Tibial nerve (tissue), 4 donors: ENCODE measurements at regions not wholly inside any gene's neighbourhood (a gene's known extent, or its start where the extent isn't known, plus 50 kb on each side); places are given as distances from the start of the nearest gene placed in this dataset.

Source experiments
- DNase-seq, 2 donors: peaks; one replicate each; pipeline ENCODE4 v3.0.0-alpha.2; 2019; ENCODE audit warnings: low spot score in 2 of 2
- H3K27ac ChIP-seq, 4 donors: fragments of 200-600 bp; sonication (generic) in 3 of 4; one replicate each; pipeline ENCODE4 v1.5.1; 2017 to 2019; ENCODE audit warnings: mild to moderate bottlenecking in 1 of 4
- H3K27me3 ChIP-seq, 2 donors: fragments of 200-600 bp; sonication (generic) in 1 of 2; one replicate each; pipeline versions ENCODE4 v1.5.1 to v1.6.0; 2017 to 2019
- H3K36me3 ChIP-seq, 3 donors: fragments of 200-600 bp; sonication (generic); one replicate each; pipeline ENCODE4 v1.5.1; 2018 to 2019
- H3K4me1 ChIP-seq, 4 donors: fragments of 200-600 bp; sonication (generic) in 3 of 4; one replicate each; pipeline ENCODE4 v1.5.1; 2017 to 2019
- H3K4me3 ChIP-seq, 4 donors: fragments of 200-600 bp; sonication (generic) in 3 of 4; one replicate each; pipeline ENCODE4 v1.5.1; 2017 to 2019; ENCODE audit warnings: mild to moderate bottlenecking in 1 of 4, moderate library complexity in 1 of 4
- H3K9me3 ChIP-seq, 4 donors: fragments of 200-600 bp; sonication (generic) in 3 of 4; one replicate each; pipeline ENCODE4 v1.5.1; 2017 to 2019
- EP300 ChIP-seq, 2 donors: sonication (generic); formaldehyde crosslinking; IDR thresholded peaks; one replicate each; pipeline ENCODE4 v1.6.1; 2017; ENCODE audit warnings: antibody characterized with exemption in 2 of 2, mild to moderate bottlenecking in 1 of 2
- POLR2A ChIP-seq, 2 donors: fragments of 450-650 bp; IDR thresholded peaks; one replicate each; pipeline ENCODE4 v1.6.1; 2017; ENCODE audit warnings: antibody characterized with exemption in 2 of 2, mild to moderate bottlenecking in 2 of 2, moderate library complexity in 2 of 2
- WGBS, 2 donors: methylation state at CpG; one replicate each; pipeline ENCODE4 v1.1.5; 2018; 5-methylcytosine and 5-hydroxymethylcytosine counted together
- TF ChIP-seq, protein P1 (sequence below), 5 experiments: fragments of 200-600 bp in 3 of 5; fragments of 450-650 bp in 2 of 5; sonication (generic) in 3 of 5; IDR thresholded peaks; one replicate each; pipeline ENCODE4 v1.5.1; 2016 to 2019; ENCODE audit warnings: antibody characterized with exemption in 5 of 5, mild to moderate bottlenecking in 3 of 5, moderate library complexity in 2 of 5

DNA sequence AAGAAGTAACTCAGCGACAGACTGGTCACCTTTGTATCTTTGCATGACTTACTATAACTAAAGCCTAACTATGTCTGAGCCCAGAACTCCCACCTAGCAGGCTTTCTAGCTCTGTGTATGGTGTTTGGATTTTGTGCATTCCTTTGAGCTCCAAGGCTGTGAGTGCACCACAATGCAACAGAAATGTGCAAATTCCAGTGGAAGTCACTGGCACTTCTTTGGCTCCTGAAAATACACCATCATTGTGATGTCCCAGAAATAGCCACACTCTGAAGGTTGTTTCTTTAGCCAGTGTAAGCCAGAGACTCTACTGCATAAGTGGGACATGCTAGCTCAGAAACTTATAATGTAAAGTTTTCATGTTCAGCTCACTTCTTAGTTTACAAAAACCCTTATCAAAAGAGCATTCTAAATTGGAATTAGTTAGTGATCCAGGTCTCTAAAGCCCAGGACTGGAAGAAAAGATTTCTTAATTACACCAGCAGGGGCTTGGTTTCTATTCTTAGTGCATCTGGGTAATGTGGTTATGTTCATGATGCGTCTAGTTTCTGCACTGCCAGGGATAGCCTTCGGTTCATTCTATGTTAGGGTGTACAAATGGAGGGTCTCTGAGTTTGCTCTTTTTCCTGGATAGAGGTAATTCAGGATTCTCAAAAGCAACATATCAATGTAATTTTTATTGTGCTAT, 1239.5 kb upstream of the ZEB2 start:
- 74 to 95% methylated on average over 3 of the region's 3 CpGs for WGBS, 2 donors
- Histone ChIP-seq H3K9me3 (no peaks in the 10 kb centered on the region), H3K4me3 (no peak overlapping the region)

DNA sequence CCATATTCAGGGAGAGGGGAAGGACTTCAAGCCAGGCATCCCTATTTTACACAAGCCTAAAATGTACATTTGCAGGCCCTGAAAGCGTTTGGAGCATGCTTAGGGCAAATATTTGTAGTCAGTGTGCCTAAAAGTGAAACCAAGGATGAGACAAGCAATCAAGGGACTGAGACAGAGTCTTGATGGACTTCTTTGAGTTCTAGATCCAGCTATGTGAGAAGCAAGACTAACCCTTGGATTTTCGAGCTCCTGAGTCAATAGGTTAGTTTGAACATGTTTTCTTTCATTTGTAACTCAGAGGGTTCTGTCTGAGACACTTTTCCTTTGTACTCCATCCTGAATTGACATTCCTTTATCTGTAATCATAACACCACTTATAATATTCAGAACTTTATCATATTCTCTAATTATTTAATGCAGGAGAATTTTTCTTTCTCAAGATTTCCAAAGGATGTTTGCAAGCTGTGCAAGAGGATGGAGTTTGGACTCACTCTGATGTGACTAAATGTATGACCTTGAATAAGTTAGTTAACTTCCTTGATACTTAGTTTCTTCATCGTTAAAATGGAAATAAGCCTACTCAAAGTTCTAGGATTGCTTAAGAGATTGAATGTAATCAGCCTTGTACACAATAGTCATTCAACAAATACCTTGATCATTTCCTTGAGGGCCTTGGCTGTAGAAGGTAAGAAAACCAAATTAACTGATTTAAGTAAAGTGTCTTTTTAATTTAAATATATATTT, 1237.8 kb upstream of the ZEB2 start:
- TF ChIP-seq, protein P1, sequence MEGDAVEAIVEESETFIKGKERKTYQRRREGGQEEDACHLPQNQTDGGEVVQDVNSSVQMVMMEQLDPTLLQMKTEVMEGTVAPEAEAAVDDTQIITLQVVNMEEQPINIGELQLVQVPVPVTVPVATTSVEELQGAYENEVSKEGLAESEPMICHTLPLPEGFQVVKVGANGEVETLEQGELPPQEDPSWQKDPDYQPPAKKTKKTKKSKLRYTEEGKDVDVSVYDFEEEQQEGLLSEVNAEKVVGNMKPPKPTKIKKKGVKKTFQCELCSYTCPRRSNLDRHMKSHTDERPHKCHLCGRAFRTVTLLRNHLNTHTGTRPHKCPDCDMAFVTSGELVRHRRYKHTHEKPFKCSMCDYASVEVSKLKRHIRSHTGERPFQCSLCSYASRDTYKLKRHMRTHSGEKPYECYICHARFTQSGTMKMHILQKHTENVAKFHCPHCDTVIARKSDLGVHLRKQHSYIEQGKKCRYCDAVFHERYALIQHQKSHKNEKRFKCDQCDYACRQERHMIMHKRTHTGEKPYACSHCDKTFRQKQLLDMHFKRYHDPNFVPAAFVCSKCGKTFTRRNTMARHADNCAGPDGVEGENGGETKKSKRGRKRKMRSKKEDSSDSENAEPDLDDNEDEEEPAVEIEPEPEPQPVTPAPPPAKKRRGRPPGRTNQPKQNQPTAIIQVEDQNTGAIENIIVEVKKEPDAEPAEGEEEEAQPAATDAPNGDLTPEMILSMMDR (IDR thresholded peaks at IDR 0.05): no peak
- no peak for TF ChIP-seq POLR2A (IDR thresholded peaks at IDR 0.05)
- no peak for TF ChIP-seq EP300 (IDR thresholded peaks at IDR 0.05)
- H3K4me1 ChIP-seq: peaks cover 0 to 42% (median 5%) of the 10 kb centered on the region in 4 donors
- H3K27ac ChIP-seq: peak overlapping the region in 2 of 4 donors; percentile 28 to 58
- no peaks in the 10 kb centered on the region for H3K27me3 ChIP-seq
- no peaks in the 10 kb centered on the region for H3K36me3 ChIP-seq
- H3K4me3 ChIP-seq: peak overlapping the region in 1 of 4 donors; percentile 12
- no peak for DNase-seq
- 63 to 67% methylated on average over 3 of the region's 3 CpGs for WGBS, 2 donors
- no peaks in the 10 kb centered on the region for H3K9me3 ChIP-seq

More for the DNA sequence above, 1239.5 kb upstream of the ZEB2 start:
- no peak for DNase-seq
- no peak overlapping the region for H3K27ac ChIP-seq
- H3K36me3 ChIP-seq: no peaks in the 10 kb centered on the region
- H3K4me1 ChIP-seq: peaks cover 0 to 37% (median 0%) of the 10 kb centered on the region in 4 donors
- TF ChIP-seq EP300 (IDR thresholded peaks at IDR 0.05) (no peak), POLR2A (IDR thresholded peaks at IDR 0.05) (no peak)
- TF ChIP-seq, protein P1 (IDR thresholded peaks at IDR 0.05): no peak
- H3K27me3 ChIP-seq: no peaks in the 10 kb centered on the region

DNA sequence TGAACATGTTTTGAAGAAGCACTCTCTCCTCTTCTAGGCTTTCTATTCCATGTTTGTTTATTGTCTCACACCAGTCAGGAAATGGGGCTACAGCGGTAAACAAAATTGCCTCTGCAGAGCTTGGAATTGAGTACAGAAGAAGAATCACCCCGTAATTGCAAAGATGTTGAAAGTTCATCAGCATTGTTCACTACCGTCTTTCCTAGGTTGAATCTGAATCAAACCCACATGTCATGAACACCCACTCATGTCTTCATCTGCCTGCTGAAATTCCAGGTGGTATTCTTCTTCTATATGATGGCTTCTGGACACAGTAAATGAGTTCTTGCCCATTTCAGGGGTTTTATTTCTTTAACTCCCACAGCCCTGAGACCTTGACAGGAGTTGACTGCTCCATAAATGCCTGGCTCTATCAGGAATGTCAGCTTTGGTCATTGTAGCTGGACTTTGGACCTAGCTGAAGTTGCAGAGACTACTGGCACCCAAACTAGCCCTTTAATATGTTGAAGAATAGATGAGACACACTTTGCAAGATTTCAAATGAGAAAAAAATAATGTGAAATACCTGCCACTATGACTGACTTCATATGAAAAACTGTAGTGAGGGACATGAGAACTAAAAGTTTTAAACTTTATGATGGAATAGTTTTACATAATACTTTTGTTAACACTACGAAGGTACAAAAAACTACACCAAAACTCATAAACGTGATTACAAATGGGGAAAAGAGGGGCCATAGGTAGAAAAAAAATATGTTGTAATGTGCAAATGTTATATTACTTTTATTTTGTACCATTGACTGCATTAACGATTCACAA, 1235.3 kb upstream of the ZEB2 start:
- H3K36me3 ChIP-seq: no peaks in the 10 kb centered on the region
- H3K9me3 ChIP-seq: no peaks in the 10 kb centered on the region
- no peak for DNase-seq
- no peak for TF ChIP-seq POLR2A (IDR thresholded peaks at IDR 0.05)
- TF ChIP-seq, protein P1 (IDR thresholded peaks at IDR 0.05): no peak
- H3K4me3 ChIP-seq: no peak overlapping the region
- H3K27me3 ChIP-seq: no peaks in the 10 kb centered on the region
- peak overlapping the region in 2 of 4 donors; percentile 4 to 64 for H3K27ac ChIP-seq
- peaks cover 0 to 54% (median 22%) of the 10 kb centered on the region in 4 donors for H3K4me1 ChIP-seq
- 93 to 96% methylated on average over 6 of the region's 6 CpGs for WGBS, 2 donors

DNA sequence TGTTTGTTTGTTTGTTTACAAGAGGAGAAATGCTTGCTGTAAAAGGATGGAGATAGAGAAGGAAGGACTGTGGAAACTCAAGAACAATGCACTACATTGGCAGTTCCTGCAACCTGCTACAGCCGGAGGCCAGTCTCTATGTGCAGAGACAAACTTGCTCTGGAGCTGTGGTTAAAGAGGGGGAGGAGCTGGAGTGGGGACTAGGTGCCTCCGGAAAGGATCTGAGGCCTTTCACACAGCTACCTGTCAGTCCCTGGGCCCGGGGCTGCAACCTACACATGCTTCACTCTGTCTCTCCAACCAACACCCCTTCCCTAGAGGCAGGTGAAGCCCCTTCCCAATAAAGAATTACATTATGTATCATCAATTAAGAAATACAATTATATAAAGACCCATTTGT, 1234.0 kb upstream of the ZEB2 start:
- Histone ChIP-seq H3K4me3 (no peak overlapping the region), H3K27me3 (no peaks in the 10 kb centered on the region), H3K9me3 (no peaks in the 10 kb centered on the region), H3K4me1 (peaks cover 0 to 55% (median 25%) of the 10 kb centered on the region in 4 donors), H3K27ac (peak overlapping the region in 3 of 4 donors; percentile 55 to 92 (median 84)), H3K36me3 (no peaks in the 10 kb centered on the region)
- TF ChIP-seq, protein P1 (IDR thresholded peaks at IDR 0.05): no peak
- no peak for TF ChIP-seq EP300 (IDR thresholded peaks at IDR 0.05)
- no peak for TF ChIP-seq POLR2A (IDR thresholded peaks at IDR 0.05)
- no peak for DNase-seq
- WGBS, 2 donors: 73 to 85% methylated on average over 3 of the region's 3 CpGs
